H9 (cell line): ENCODE measurements at regions not wholly inside any gene's neighbourhood (a gene's known extent, or its start where the extent isn't known, plus 50 kb on each side); places are given as distances from the start of the nearest gene placed in this dataset.

Experiments
- DNase-seq: peaks from one replicate; pipeline ENCODE4 v3.0.0-alpha.2; 2017
- H2AFZ ChIP-seq: one replicate; pipeline ENCODE4 v1.6.1; 2013; ENCODE audit warnings: mild to moderate bottlenecking, low read length, control low read depth, moderate library complexity
- H2AK5ac ChIP-seq: 2 replicates; pipeline ENCODE4 v1.6.1; 2013; ENCODE audit warnings: low read length, control low read depth, mixed read lengths; ENCODE audit not compliant: insufficient read length
- H2BK120ac ChIP-seq: one replicate; pipeline ENCODE4 v1.6.1; 2013; ENCODE audit warnings: low read depth, mild to moderate bottlenecking, low read length, control low read depth, inconsistent platforms; ENCODE audit not compliant: poor library complexity, severe bottlenecking
- H2BK12ac ChIP-seq: 2 replicates; pipeline ENCODE4 v1.6.1; 2013; ENCODE audit warnings: low read length, control low read depth, mixed read lengths, low read depth; ENCODE audit not compliant: insufficient read length
- H2BK15ac ChIP-seq: 2 replicates; pipeline ENCODE4 v1.6.1; 2013; ENCODE audit warnings: low read depth, low read length, control low read depth
- H2BK20ac ChIP-seq: one replicate; pipeline ENCODE4 v1.6.1; 2013; ENCODE audit warnings: low read depth, mild to moderate bottlenecking, low read length, control low read depth, inconsistent platforms; ENCODE audit not compliant: poor library complexity, severe bottlenecking
- H2BK5ac ChIP-seq: 2 replicates; pipeline ENCODE4 v1.6.1; 2013; ENCODE audit warnings: low read length, control low read depth, mixed read lengths; ENCODE audit not compliant: insufficient read length
- H3K14ac ChIP-seq: 2 replicates; pipeline ENCODE4 v1.6.1; 2013; ENCODE audit warnings: low read length, control low read depth; ENCODE audit not compliant: insufficient read depth
- H3K18ac ChIP-seq: 2 replicates; pipeline ENCODE4 v1.6.1; 2013; ENCODE audit warnings: low read depth, mild to moderate bottlenecking, mixed read lengths, low read length, control low read depth; ENCODE audit not compliant: insufficient read length
- H3K23ac ChIP-seq: 2 replicates; pipeline ENCODE4 v1.6.1; 2013; ENCODE audit warnings: low read length, control low read depth, mixed read lengths, low read depth; ENCODE audit not compliant: insufficient read length
- H3K23me2 ChIP-seq: 2 replicates; pipeline ENCODE4 v1.6.1; 2013; ENCODE audit warnings: low read depth, mild to moderate bottlenecking, mixed read lengths, low read length, control low read depth; ENCODE audit not compliant: insufficient read length, poor library complexity, severe bottlenecking
- H3K27ac ChIP-seq: 2 replicates; pipeline ENCODE4 v1.5.1; 2013; ENCODE audit warnings: low read length, control low read depth, mixed read lengths, low read depth; ENCODE audit not compliant: insufficient read length
- H3K27me3 ChIP-seq: 2 replicates; pipeline ENCODE4 v1.6.1; 2013; ENCODE audit warnings: low read length, control low read depth, inconsistent platforms; ENCODE audit not compliant: insufficient read depth
- H3K4ac ChIP-seq: 2 replicates; pipeline ENCODE4 v1.6.1; 2013; ENCODE audit warnings: low read depth, mild to moderate bottlenecking, control low read depth, inconsistent platforms, low read length, moderate library complexity
- H3K4me1 ChIP-seq: 2 replicates; pipeline ENCODE4 v1.6.1; 2013; ENCODE audit warnings: low read length, control low read depth, inconsistent platforms; ENCODE audit not compliant: insufficient read depth
- H3K4me2 ChIP-seq: 2 replicates; pipeline ENCODE4 v1.6.1; 2013; ENCODE audit warnings: low read length, control low read depth, mixed read lengths; ENCODE audit not compliant: insufficient read length, insufficient read depth
- H3K56ac ChIP-seq: 2 replicates; pipeline ENCODE4 v1.6.1; 2013; ENCODE audit warnings: low read depth, mild to moderate bottlenecking, mixed read lengths, low read length, control low read depth; ENCODE audit not compliant: insufficient read length
- H3K79me1 ChIP-seq: 2 replicates; pipeline ENCODE4 v1.6.1; 2013; ENCODE audit warnings: low read depth, mild to moderate bottlenecking, moderate library complexity, low read length, control low read depth, inconsistent platforms; ENCODE audit not compliant: insufficient read depth, poor library complexity, severe bottlenecking
- H3K79me2 ChIP-seq: 2 replicates; pipeline ENCODE4 v1.6.1; 2013; ENCODE audit warnings: low read length, control low read depth, inconsistent platforms; ENCODE audit not compliant: insufficient read depth
- H3K9ac ChIP-seq: 2 replicates; pipeline ENCODE4 v1.6.1; 2013; ENCODE audit warnings: low read length, control low read depth, mixed read lengths; ENCODE audit not compliant: insufficient read length; ENCODE audit errors: extremely low read depth
- H3K9me3 ChIP-seq: one replicate; pipeline ENCODE4 v1.6.1; 2013; ENCODE audit warnings: low read depth, low read length, inconsistent platforms; ENCODE audit not compliant: control insufficient read depth
- H3T11ph ChIP-seq: one replicate; pipeline ENCODE4 v1.6.1; 2013; ENCODE audit warnings: mild to moderate bottlenecking, low read length, control low read depth, inconsistent platforms
- H4K20me1 ChIP-seq: one replicate; pipeline ENCODE4 v1.6.1; 2013; ENCODE audit not compliant: control insufficient read depth, insufficient read length, insufficient read depth
- H4K5ac ChIP-seq: 2 replicates; pipeline ENCODE4 v1.6.1; 2013; ENCODE audit warnings: low read depth, mild to moderate bottlenecking, mixed read lengths, low read length, control low read depth; ENCODE audit not compliant: insufficient read length
- H4K8ac ChIP-seq: replicated peaks from 2 replicates; pipeline ENCODE4 v1.6.1; 2013; ENCODE audit warnings: low read length, control low read depth, mixed read lengths, low read depth; ENCODE audit not compliant: insufficient read length
- H4K91ac ChIP-seq: 2 replicates; pipeline ENCODE4 v1.6.1; 2013; ENCODE audit warnings: low read depth, mild to moderate bottlenecking, moderate library complexity, mixed read lengths, low read length, control low read depth; ENCODE audit not compliant: insufficient read length
- H3K27ac Mint-ChIP-seq, 3 experiments: 2 replicates in 2 of 3; 3 replicates in 1 of 3; pipeline ENCODE4 v1.8.0; 2020 to 2021; ENCODE audit warnings: mixed read lengths in 3 of 3, mild to moderate bottlenecking in 1 of 3, moderate library complexity in 1 of 3
- H3K27me3 Mint-ChIP-seq: 2 replicates; pipeline ENCODE4 v1.8.0; 2021; ENCODE audit warnings: low read depth, mild to moderate bottlenecking, moderate library complexity, mixed read lengths
- H3K36me3 Mint-ChIP-seq, 3 experiments: 2 replicates in 2 of 3; 3 replicates in 1 of 3; pipeline ENCODE4 v1.8.0; 2020 to 2021; ENCODE audit warnings: low read depth in 3 of 3, mixed read lengths in 3 of 3; ENCODE audit not compliant: insufficient read depth in 1 of 3
- H3K4me1 Mint-ChIP-seq, 2 experiments: 2 replicates each; pipeline ENCODE4 v1.8.0; 2020; ENCODE audit warnings: mixed read lengths in 2 of 2
- H3K4me3 Mint-ChIP-seq, 2 experiments: 2 replicates in 1 of 2; 3 replicates in 1 of 2; pipeline ENCODE4 v1.8.0; 2020 to 2021; ENCODE audit warnings: mild to moderate bottlenecking in 2 of 2, mixed read lengths in 2 of 2, moderate library complexity in 1 of 2
- H3K9me3 Mint-ChIP-seq, 2 experiments: 2 replicates in 1 of 2; 3 replicates in 1 of 2; pipeline ENCODE4 v1.8.0; 2020; ENCODE audit warnings: mild to moderate bottlenecking in 2 of 2, mixed read lengths in 2 of 2, moderate library complexity in 1 of 2
- CTCF ChIP-seq: fragments of 200-600 bp; sonication (generic); conservative IDR thresholded peaks from 3 replicates; pipeline ENCODE4 v1.8.0; 2021; ENCODE audit warnings: antibody characterized with exemption, mild to moderate bottlenecking
- WGBS: extraction: QIAGEN DNeasy Blood & Tissue Kit; methylation state at CpG from one replicate; pipeline ENCODE4 v1.1.7; 2013; ENCODE audit warnings: missing lambda C conversion rate, low lambda C conversion rate, mixed read lengths; ENCODE audit not compliant: insufficient read length; ENCODE audit errors: extremely low coverage; 5-methylcytosine and 5-hydroxymethylcytosine counted together

DNA sequence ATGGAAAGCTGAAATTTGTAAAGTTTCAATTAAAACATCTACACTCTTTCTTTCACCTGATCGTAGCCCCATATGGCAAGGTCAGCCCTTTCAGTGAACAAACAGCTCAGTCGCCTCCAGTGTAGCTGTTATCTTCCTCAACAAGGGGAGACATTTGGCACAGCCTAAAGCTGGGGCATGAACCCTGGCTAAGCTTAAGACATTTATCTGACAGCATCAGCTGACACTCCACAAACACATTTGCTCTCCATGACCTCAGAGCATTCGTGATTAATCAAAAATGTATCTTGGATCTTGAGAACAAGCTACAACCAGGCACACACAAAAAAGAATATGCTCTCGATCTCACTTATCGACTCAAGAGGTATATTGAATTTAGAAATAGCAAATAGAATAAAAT is 67.3 kb downstream of the POU5F2 start:
- no peaks in the 10 kb centered on the region for H3K79me1 ChIP-seq
- no peak overlapping the region for H3K27ac ChIP-seq
- no peak overlapping the region for H2BK120ac ChIP-seq
- no peaks in the 10 kb centered on the region for H3K4me1 ChIP-seq
- no peak overlapping the region for H2BK5ac ChIP-seq
- no peak overlapping the region for H2BK15ac ChIP-seq
- no peak overlapping the region for H2BK12ac ChIP-seq
- Mint-ChIP-seq H3K9me3 (no peaks in the 10 kb centered on the region), H3K27me3 (no peaks in the 10 kb centered on the region; the same call in 1 of the 2 replicates), H3K4me1 (peaks cover 12 to 14% of the 10 kb centered on the region in 2 experiments), H3K36me3 (no peaks in the 10 kb centered on the region), H3K27ac (no peak overlapping the region), H3K4me3 (no peak overlapping the region)
- no peaks in the 10 kb centered on the region for H3K79me2 ChIP-seq
- no peak overlapping the region for H2AFZ ChIP-seq
- no peak overlapping the region for H4K8ac ChIP-seq
- H3K23me2 ChIP-seq, result no peaks in the 10 kb centered on the region
- no peak overlapping the region for H3K23ac ChIP-seq
- no peaks in the 10 kb centered on the region for H3K9me3 ChIP-seq
- H3K18ac ChIP-seq, result no peak overlapping the region
- H4K91ac ChIP-seq, result no peak overlapping the region
- no peak overlapping the region for H3T11ph ChIP-seq
- H4K5ac ChIP-seq, result no peak overlapping the region
- H3K27me3 ChIP-seq, result no peaks in the 10 kb centered on the region
- H3K9ac ChIP-seq, result no peak overlapping the region
- TF ChIP-seq CTCF, result no peak
- no peak overlapping the region for H2AK5ac ChIP-seq
- no peak overlapping the region for H3K4ac ChIP-seq
- no peak for DNase-seq
- H2BK20ac ChIP-seq, result no peak overlapping the region
- H3K14ac ChIP-seq, result no peak overlapping the region
- H3K56ac ChIP-seq, result no peak overlapping the region
- H3K4me2 ChIP-seq, result no peak overlapping the region
- WGBS, result no CpG with 5 or more reads among the region's 5 CpGs
- no peaks in the 10 kb centered on the region for H4K20me1 ChIP-seq
